ENCODE measurements at regions not wholly inside any gene's neighbourhood (a gene's known extent, or its start where the extent isn't known, plus 50 kb on each side); places are given as distances from the start of the nearest gene placed in this dataset.

GRCh38 chr1:238223076-238223640 is 332.4 kb upstream of the ZP4 start (continued):
- TF ChIP-seq ZBTB40 (IDR thresholded peaks at IDR 0.05) (no peak), ZBTB40 (CRISPR knock-in tag; IDR thresholded peaks at IDR 0.05) (no peak), BCLAF1 (IDR thresholded peaks at IDR 0.05; ENCODE audit: borderline replicate concordance in 1 of 2, control insufficient read depth in 1 of 2, low read depth in 2 of 2, low read length in 1 of 2) (no peak), ATF4 (CRISPR knock-in tag; IDR thresholded peaks at IDR 0.05) (no peak), LEF1 (IDR thresholded peaks at IDR 0.05) (no peak), PURB (CRISPR knock-in tag; IDR thresholded peaks at IDR 0.05; ENCODE audit: low read depth) (no peak), PHF21A (IDR thresholded peaks at IDR 0.05; ENCODE audit: borderline replicate concordance, low read depth) (no peak)

Measured in K562 (cell line).